Endothelial cell of umbilical vein (primary cell): ENCODE measurements at regions not wholly inside any gene's neighbourhood (a gene's known extent, or its start where the extent isn't known, plus 50 kb on each side); places are given as distances from the start of the nearest gene placed in this dataset.

Experiments used
- BruUV-seq: library from RNA; stranded (reverse); fragments of 400-500 nt; replicated peaks from 2 replicates; lab custom pipeline; 2021; lab: Mats Ljungman, UMichigan
- CTCF ChIA-PET: fragments of 300-600, 350-600 bp; sonication (Branson Sonifier 250); formaldehyde crosslinking; loops from one replicate; lab custom pipeline; 2021; ENCODE audit warnings: antibody characterized with exemption, inconsistent platforms; lab: Charles Lee
- POLR2A ChIA-PET: fragments of 300-600, 350-600 bp; sonication (Branson Sonifier 250); formaldehyde crosslinking; loops from one replicate; lab custom pipeline; 2021; ENCODE audit warnings: antibody characterized with exemption, inconsistent platforms; lab: Charles Lee
- DNase-seq: peaks from one replicate; pipeline ENCODE4 v3.0.0-alpha.2; 2011; ENCODE audit warnings: low read depth, low spot score
- FAIRE-seq: peaks from 2 replicates; lab custom pipeline; 2011; peaks lifted over from hg19 to GRCh38; lab: Jason Lieb, UNC
- H2AFZ ChIP-seq: 2 replicates; pipeline ENCODE4 v1.6.0; 2012; ENCODE audit warnings: low read depth, low read length, control low read depth, inconsistent platforms
- H3K27ac ChIP-seq: 2 replicates; pipeline ENCODE4 v1.5.1; 2011; ENCODE audit warnings: low read depth, mild to moderate bottlenecking, control low read depth, low read length, moderate library complexity; ENCODE audit not compliant: insufficient read depth
- H3K27me3 ChIP-seq, 2 experiments: 2 replicates each; pipeline versions ENCODE4 v1.6.0 to v1.6.1; 2011; ENCODE audit warnings: low read length in 2 of 2, mixed read lengths in 1 of 2; ENCODE audit not compliant: control insufficient read depth in 2 of 2, insufficient read depth in 2 of 2
- H3K36me3 ChIP-seq, 2 experiments: 2 replicates in 1 of 2; 3 replicates in 1 of 2; pipeline ENCODE4 v1.5.1; 2011; ENCODE audit warnings: low read length in 2 of 2, mild to moderate bottlenecking in 1 of 2, moderate library complexity in 1 of 2; ENCODE audit not compliant: control insufficient read depth in 2 of 2, insufficient read depth in 2 of 2; ENCODE audit errors: extremely low read depth in 1 of 2
- H3K4me1 ChIP-seq: 3 replicates; pipeline ENCODE4 v1.5.1; 2011; ENCODE audit warnings: mild to moderate bottlenecking, low read length; ENCODE audit not compliant: control insufficient read depth, insufficient read depth; ENCODE audit errors: extremely low read depth
- H3K4me2 ChIP-seq: 2 replicates; pipeline ENCODE4 v1.6.1; 2011; ENCODE audit warnings: low read length, control low read depth, mixed read lengths; ENCODE audit not compliant: insufficient read depth
- H3K4me3 ChIP-seq, 3 experiments: fragments of 200-600 bp in 1 of 3; sonication (generic), shearing (Covaris generic) in 1 of 3; replicated peaks in 1 of 3; 2 replicates each; pipeline ENCODE4 v1.5.1; 2011 to 2016; ENCODE audit warnings: control low read depth in 3 of 3, low read length in 3 of 3, mild to moderate bottlenecking in 2 of 3, inconsistent platforms in 1 of 3, low read depth in 1 of 3, moderate library complexity in 1 of 3; ENCODE audit not compliant: insufficient read depth in 1 of 3
- H3K79me2 ChIP-seq: 2 replicates; pipeline ENCODE4 v1.6.0; 2012; ENCODE audit warnings: low read length, inconsistent platforms; ENCODE audit not compliant: control insufficient read depth, insufficient read depth
- H3K9ac ChIP-seq: replicated peaks from 2 replicates; pipeline ENCODE3; 2011; ENCODE audit warnings: low read length, control low read depth; ENCODE audit not compliant: insufficient read depth; ENCODE audit errors: extremely low read depth
- H3K9me1 ChIP-seq: replicated peaks from 3 replicates; pipeline ENCODE4 v1.6.0; 2011; ENCODE audit warnings: mild to moderate bottlenecking, low read length; ENCODE audit not compliant: control insufficient read depth, insufficient read depth; ENCODE audit errors: extremely low read depth
- H3K9me3 ChIP-seq: replicated peaks from 2 replicates; pipeline ENCODE4 v1.5.1; 2012; ENCODE audit warnings: low read length, inconsistent platforms; ENCODE audit not compliant: control insufficient read depth, insufficient read depth
- H4K20me1 ChIP-seq: replicated peaks from 2 replicates; pipeline ENCODE3; 2011; ENCODE audit warnings: mild to moderate bottlenecking, low read length; ENCODE audit not compliant: control insufficient read depth, insufficient read depth; ENCODE audit errors: extremely low read depth
- EZH2 ChIP-seq: IDR thresholded peaks from 2 replicates; pipeline ENCODE4 v1.6.1; 2012; ENCODE audit warnings: borderline replicate concordance, low read depth, mild to moderate bottlenecking, moderate library complexity, low read length, inconsistent platforms; ENCODE audit not compliant: severe bottlenecking
- FOS ChIP-seq: IDR thresholded peaks from 2 replicates; pipeline ENCODE4 v1.6.1; 2011; ENCODE audit warnings: mild to moderate bottlenecking, low read length, moderate library complexity, borderline replicate concordance; ENCODE audit not compliant: insufficient read depth
- GATA2 ChIP-seq: IDR thresholded peaks from 2 replicates; pipeline ENCODE4 v1.7.0; 2011; ENCODE audit warnings: low read depth, mild to moderate bottlenecking, moderate library complexity, mixed read lengths, low read length; ENCODE audit not compliant: insufficient read length, insufficient read depth
- JUN ChIP-seq: IDR thresholded peaks from 2 replicates; pipeline ENCODE4 v1.6.1; 2011; ENCODE audit warnings: borderline replicate concordance, low read depth; ENCODE audit not compliant: insufficient read length, insufficient read depth
- MYC ChIP-seq: IDR thresholded peaks from one replicate; pipeline ENCODE4 v1.6.1; 2011; ENCODE audit warnings: mild to moderate bottlenecking, low read depth, low read length
- POLR2A ChIP-seq: IDR thresholded peaks from 2 replicates; pipeline ENCODE4 v1.6.1; 2012; ENCODE audit warnings: low read depth, mild to moderate bottlenecking, control low read depth, low read length
- dilution Hi-C: fragments of 300-500 bp; cut with MboI; formaldehyde crosslinking; loops from one replicate; pipeline ENCODE4 v1.15.0; 2019; ENCODE audit warnings: low sequenced_read_pairs; ENCODE audit not compliant: extremely low pct_ligation_motif_present
- intact Hi-C: fragments of 100-400 bp; cut with micrococcal nuclease; formaldehyde crosslinking; loops from one replicate; pipeline ENCODE4 v1.10.0; 2022
- TF ChIP-seq, protein P1 (sequence below), 2 donors: IDR thresholded peaks; 1 replicate in 1 of 2; 2 replicates in 1 of 2; pipeline ENCODE4 v1.5.1; 2011; ENCODE audit warnings: low read length in 2 of 2, mild to moderate bottlenecking in 2 of 2, moderate library complexity in 2 of 2, control low read depth in 1 of 2, inconsistent platforms in 1 of 2, low read depth in 1 of 2; ENCODE audit not compliant: insufficient read depth in 1 of 2; ENCODE audit errors: extremely low read depth in 1 of 2

DNA sequence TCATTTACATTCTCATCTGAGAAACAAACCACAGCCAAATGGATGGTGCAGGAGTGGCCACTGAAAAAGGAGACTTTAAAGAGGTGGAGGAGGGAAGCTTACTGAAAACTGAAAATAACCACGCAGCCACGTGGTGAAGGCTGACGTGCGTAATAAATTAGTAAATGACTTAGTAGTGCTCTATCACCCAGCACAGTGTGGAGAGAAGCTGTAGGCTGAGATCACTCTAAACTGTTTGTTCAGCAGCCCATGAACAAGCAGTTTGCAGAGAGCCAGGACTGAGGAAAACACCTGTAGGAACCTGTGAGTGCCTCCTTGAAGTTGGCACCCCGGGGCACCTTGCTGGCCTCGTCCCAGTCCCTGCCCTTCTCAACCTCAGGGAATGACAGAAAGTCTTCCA is 193.0 kb downstream of the TXNL1 start:
- Histone ChIP-seq H4K20me1 (no peaks in the 10 kb centered on the region), H3K27ac (no peak overlapping the region), H3K4me2 (no peak overlapping the region), H3K27me3 (no peaks in the 10 kb centered on the region), H3K9me1 (no peaks in the 10 kb centered on the region), H2AFZ (no peak overlapping the region), H3K4me1 (peaks cover 9% of the 10 kb centered on the region), H3K79me2 (no peaks in the 10 kb centered on the region), H3K9me3 (no peaks in the 10 kb centered on the region), H3K4me3 (no peak overlapping the region), H3K9ac (no peak overlapping the region), H3K36me3 (no peaks in the 10 kb centered on the region)
- no peak for DNase-seq
- ChIA-PET POLR2A (no interaction called here), CTCF (no interaction called here)
- intact Hi-C loops, result no loop called here
- TF ChIP-seq POLR2A (no peak), JUN (no peak), EZH2 (no peak), GATA2 (no peak), FOS (no peak), MYC (no peak)
- TF ChIP-seq, protein P1, sequence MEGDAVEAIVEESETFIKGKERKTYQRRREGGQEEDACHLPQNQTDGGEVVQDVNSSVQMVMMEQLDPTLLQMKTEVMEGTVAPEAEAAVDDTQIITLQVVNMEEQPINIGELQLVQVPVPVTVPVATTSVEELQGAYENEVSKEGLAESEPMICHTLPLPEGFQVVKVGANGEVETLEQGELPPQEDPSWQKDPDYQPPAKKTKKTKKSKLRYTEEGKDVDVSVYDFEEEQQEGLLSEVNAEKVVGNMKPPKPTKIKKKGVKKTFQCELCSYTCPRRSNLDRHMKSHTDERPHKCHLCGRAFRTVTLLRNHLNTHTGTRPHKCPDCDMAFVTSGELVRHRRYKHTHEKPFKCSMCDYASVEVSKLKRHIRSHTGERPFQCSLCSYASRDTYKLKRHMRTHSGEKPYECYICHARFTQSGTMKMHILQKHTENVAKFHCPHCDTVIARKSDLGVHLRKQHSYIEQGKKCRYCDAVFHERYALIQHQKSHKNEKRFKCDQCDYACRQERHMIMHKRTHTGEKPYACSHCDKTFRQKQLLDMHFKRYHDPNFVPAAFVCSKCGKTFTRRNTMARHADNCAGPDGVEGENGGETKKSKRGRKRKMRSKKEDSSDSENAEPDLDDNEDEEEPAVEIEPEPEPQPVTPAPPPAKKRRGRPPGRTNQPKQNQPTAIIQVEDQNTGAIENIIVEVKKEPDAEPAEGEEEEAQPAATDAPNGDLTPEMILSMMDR (IDR thresholded peaks at IDR 0.05; ENCODE audit: extremely low read depth in 1 of 2, insufficient read depth in 1 of 2, low read depth in 1 of 2, low read length in 2 of 2), result no peak
- no TSS peak for BruUV-seq
- dilution Hi-C loops, result no loop called here
- FAIRE-seq, result no peak
